ENCODE measurements at regions not wholly inside any gene's neighbourhood (a gene's known extent, or its start where the extent isn't known, plus 50 kb on each side); places are given as distances from the start of the nearest gene placed in this dataset.

- peak; percentile 15 for DNase-seq (ENCODE audit: low read depth)
Observed at GRCh38 chr7:18153183-18153748, 125.6 kb upstream of the PRPS1L1 start.

- no peak for DNase-seq (ENCODE audit: low read depth)
Observed at GRCh38 chr7:18154726-18155125, 127.1 kb upstream of the PRPS1L1 start.

- DNase-seq (ENCODE audit: low read depth), result peak; percentile 34
Observed at GRCh38 chr7:18157233-18157632, 129.6 kb upstream of the PRPS1L1 start.

- no peak for DNase-seq (ENCODE audit: low read depth)
Observed at GRCh38 chr7:18162657-18163056, 135.0 kb upstream of the PRPS1L1 start.

GRCh38 chr7:18163091-18163490 is 135.4 kb upstream of the PRPS1L1 start:
- no peak for DNase-seq (ENCODE audit: low read depth)

GRCh38 chr7:18165166-18165565 is 137.5 kb upstream of the PRPS1L1 start:
- no peak for DNase-seq (ENCODE audit: low read depth)

- no peak for DNase-seq (ENCODE audit: low read depth)
Observed at GRCh38 chr7:18166002-18166401, 138.4 kb upstream of the PRPS1L1 start.

GRCh38 chr7:18167815-18168214 is 140.2 kb upstream of the PRPS1L1 start:
- DNase-seq (ENCODE audit: low read depth), result no peak

GRCh38 chr7:18174996-18175395 is 147.3 kb upstream of the PRPS1L1 start:
- no peak for DNase-seq (ENCODE audit: low read depth)

GRCh38 chr7:18175801-18176450 is 148.3 kb upstream of the PRPS1L1 start:
- no peak for DNase-seq (ENCODE audit: low read depth)

- no peak for DNase-seq (ENCODE audit: low read depth)
Observed at GRCh38 chr7:18177129-18177814, 149.6 kb upstream of the PRPS1L1 start.

- DNase-seq (ENCODE audit: low read depth), result peak; percentile 70
Observed at GRCh38 chr7:18177815-18178660, 150.4 kb upstream of the PRPS1L1 start.

- DNase-seq (ENCODE audit: low read depth), result no peak
Observed at GRCh38 chr7:18179093-18179492, 151.4 kb upstream of the PRPS1L1 start.

GRCh38 chr7:18180685-18181084 is 153.0 kb upstream of the PRPS1L1 start:
- DNase-seq (ENCODE audit: low read depth), result no peak

GRCh38 chr7:18189500-18190126 is 162.0 kb upstream of the PRPS1L1 start:
- DNase-seq (ENCODE audit: low read depth), result no peak

- DNase-seq (ENCODE audit: low read depth), result no peak
Observed at GRCh38 chr7:18191341-18191740, 163.7 kb upstream of the PRPS1L1 start.

- no peak for DNase-seq (ENCODE audit: low read depth)
Observed at GRCh38 chr7:18191862-18192625, 164.4 kb upstream of the PRPS1L1 start.

- no peak for DNase-seq (ENCODE audit: low read depth)
Observed at GRCh38 chr7:18194616-18195015, 167.0 kb upstream of the PRPS1L1 start.

GRCh38 chr7:18196638-18197037 is 169.0 kb upstream of the PRPS1L1 start:
- no peak for DNase-seq (ENCODE audit: low read depth)

GRCh38 chr7:18198868-18199267 is 171.2 kb upstream of the PRPS1L1 start:
- no peak for DNase-seq (ENCODE audit: low read depth)

GRCh38 chr7:18200266-18200665 is 172.6 kb upstream of the PRPS1L1 start:
- no peak for DNase-seq (ENCODE audit: low read depth)
